ENCODE measurements at regions not wholly inside any gene's neighbourhood (a gene's known extent, or its start where the extent isn't known, plus 50 kb on each side); places are given as distances from the start of the nearest gene placed in this dataset.

DNA sequence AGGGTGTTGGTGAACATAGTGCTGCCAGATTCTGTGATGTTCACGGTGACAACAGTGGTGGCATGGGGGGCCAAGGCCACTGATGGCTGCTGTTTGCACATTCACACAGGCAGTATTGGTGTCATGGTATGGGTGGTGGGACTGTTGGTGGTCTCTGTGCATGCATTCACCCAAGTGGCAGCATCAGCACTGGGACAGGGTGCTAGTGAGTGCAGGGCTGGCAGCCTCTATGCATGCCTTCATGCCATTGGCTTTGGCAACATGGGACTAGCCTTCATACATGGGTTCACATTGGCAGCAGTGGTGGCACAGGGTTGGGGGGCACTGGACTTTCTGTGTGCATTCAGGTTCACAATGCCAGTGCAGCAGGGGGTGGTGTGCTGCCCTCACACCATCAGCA, 489.7 kb upstream of the FGF16 start:
- Histone ChIP-seq H3K4me3 (no peak overlapping the region), H3K4me1 (no peaks in the 10 kb centered on the region), H3K9me3 (no peaks in the 10 kb centered on the region), H3K27ac (no peak overlapping the region), H3K27me3 (no peaks in the 10 kb centered on the region), H3K36me3 (no peaks in the 10 kb centered on the region)
- intact Hi-C loops (cut with DNase I), result no loop called here
- DNase-seq (ENCODE audit: extremely low spot score in 2 of 2), result no peak
- TF ChIP-seq, protein P1, sequence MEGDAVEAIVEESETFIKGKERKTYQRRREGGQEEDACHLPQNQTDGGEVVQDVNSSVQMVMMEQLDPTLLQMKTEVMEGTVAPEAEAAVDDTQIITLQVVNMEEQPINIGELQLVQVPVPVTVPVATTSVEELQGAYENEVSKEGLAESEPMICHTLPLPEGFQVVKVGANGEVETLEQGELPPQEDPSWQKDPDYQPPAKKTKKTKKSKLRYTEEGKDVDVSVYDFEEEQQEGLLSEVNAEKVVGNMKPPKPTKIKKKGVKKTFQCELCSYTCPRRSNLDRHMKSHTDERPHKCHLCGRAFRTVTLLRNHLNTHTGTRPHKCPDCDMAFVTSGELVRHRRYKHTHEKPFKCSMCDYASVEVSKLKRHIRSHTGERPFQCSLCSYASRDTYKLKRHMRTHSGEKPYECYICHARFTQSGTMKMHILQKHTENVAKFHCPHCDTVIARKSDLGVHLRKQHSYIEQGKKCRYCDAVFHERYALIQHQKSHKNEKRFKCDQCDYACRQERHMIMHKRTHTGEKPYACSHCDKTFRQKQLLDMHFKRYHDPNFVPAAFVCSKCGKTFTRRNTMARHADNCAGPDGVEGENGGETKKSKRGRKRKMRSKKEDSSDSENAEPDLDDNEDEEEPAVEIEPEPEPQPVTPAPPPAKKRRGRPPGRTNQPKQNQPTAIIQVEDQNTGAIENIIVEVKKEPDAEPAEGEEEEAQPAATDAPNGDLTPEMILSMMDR (IDR thresholded peaks at IDR 0.05), result no peak
- TF ChIP-seq POLR2A (IDR thresholded peaks at IDR 0.05) (no peak), POLR2AphosphoS5 (IDR thresholded peaks at IDR 0.05; ENCODE audit: insufficient read depth in 1 of 2, low read depth in 1 of 2) (no peak)

- DNase-seq (ENCODE audit: extremely low spot score in 2 of 2), result no peak
- intact Hi-C loops (cut with DNase I), result no loop called here
Observed at GRCh38 chrX:76971393-76972376, 475.5 kb upstream of the FGF16 start.

DNA sequence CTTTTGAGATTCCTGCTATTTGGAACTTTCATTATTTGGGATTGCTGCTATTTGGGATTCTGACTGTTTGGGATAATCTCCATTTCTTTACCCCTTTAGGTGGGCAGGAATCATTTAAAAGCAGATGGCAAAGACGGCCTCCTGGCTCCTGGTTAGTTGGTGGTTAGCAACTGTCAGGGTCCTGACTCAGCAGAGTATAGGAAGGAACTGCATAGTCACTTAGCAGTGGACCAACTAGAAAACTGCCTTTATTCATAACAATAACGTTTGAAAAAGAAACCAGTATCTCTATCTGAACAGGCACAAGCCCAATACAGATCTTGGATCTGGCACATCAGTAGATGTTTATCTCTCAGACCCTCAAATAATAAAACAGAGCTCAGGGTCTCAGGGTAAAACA, 469.7 kb upstream of the FGF16 start:
- Histone ChIP-seq H3K4me1 (no peaks in the 10 kb centered on the region), H3K27me3 (no peaks in the 10 kb centered on the region), H3K27ac (no peak overlapping the region), H3K4me3 (no peak overlapping the region), H3K9me3 (no peaks in the 10 kb centered on the region), H3K36me3 (no peaks in the 10 kb centered on the region)
- intact Hi-C loops (cut with DNase I), result no loop called here
- TF ChIP-seq, protein P1 (IDR thresholded peaks at IDR 0.05), result no peak
- no peak for TF ChIP-seq POLR2AphosphoS5 (IDR thresholded peaks at IDR 0.05; ENCODE audit: insufficient read depth in 1 of 2, low read depth in 1 of 2)
- no peak for TF ChIP-seq POLR2A (IDR thresholded peaks at IDR 0.05)
- DNase-seq (ENCODE audit: extremely low spot score in 2 of 2), result no peak

More at GRCh38 chrX:76971393-76972376, 475.5 kb upstream of the FGF16 start:
- no peak overlapping the region for H3K27ac ChIP-seq
- H3K4me1 ChIP-seq, result no peaks in the 10 kb centered on the region
- H3K27me3 ChIP-seq, result no peaks in the 10 kb centered on the region
- H3K36me3 ChIP-seq, result no peaks in the 10 kb centered on the region
- H3K4me3 ChIP-seq, result no peak overlapping the region
- H3K9me3 ChIP-seq, result no peaks in the 10 kb centered on the region
- TF ChIP-seq POLR2AphosphoS5 (IDR thresholded peaks at IDR 0.05; ENCODE audit: insufficient read depth in 1 of 2, low read depth in 1 of 2), result no peak
- TF ChIP-seq, protein P1 (IDR thresholded peaks at IDR 0.05), result no peak
- TF ChIP-seq POLR2A (IDR thresholded peaks at IDR 0.05), result no peak

GRCh38 chrX:76987381-76987780, 459.8 kb upstream of the FGF16 start:
- no peak for DNase-seq (ENCODE audit: extremely low spot score in 2 of 2)
- H3K9me3 ChIP-seq, result no peaks in the 10 kb centered on the region
- intact Hi-C loops (cut with DNase I), result no loop called here
- H3K4me1 ChIP-seq, result no peaks in the 10 kb centered on the region
- H3K4me3 ChIP-seq, result no peak overlapping the region
- no peaks in the 10 kb centered on the region for H3K27me3 ChIP-seq
- no peaks in the 10 kb centered on the region for H3K36me3 ChIP-seq
- H3K27ac ChIP-seq, result no peak overlapping the region
- TF ChIP-seq POLR2A (IDR thresholded peaks at IDR 0.05), result no peak
- TF ChIP-seq POLR2AphosphoS5 (IDR thresholded peaks at IDR 0.05; ENCODE audit: insufficient read depth in 1 of 2, low read depth in 1 of 2), result no peak
- TF ChIP-seq, protein P1 (IDR thresholded peaks at IDR 0.05), result no peak

DNA sequence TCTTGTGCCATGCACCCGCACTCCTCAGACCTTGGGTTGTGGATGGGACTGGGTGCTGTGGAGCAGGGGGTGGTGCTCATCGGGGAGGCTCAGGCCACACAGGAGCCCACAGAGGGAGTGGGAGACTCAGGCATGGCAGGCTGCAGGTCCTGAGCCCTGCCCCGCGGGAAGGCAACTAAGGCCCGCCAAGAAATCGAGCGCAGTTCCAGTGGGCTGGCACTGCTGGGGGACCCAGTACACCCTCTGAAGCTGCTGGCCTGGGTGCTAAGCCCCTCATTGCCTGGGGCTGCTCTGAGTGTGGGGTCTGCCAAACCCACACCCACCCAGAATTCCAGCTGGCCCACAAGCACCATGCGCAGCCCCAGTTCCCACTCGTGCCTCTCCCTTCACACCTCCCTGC, 450.5 kb upstream of the FGF16 start:
- Histone ChIP-seq H3K4me3 (no peak overlapping the region), H3K36me3 (no peaks in the 10 kb centered on the region), H3K9me3 (no peaks in the 10 kb centered on the region), H3K4me1 (no peaks in the 10 kb centered on the region), H3K27ac (no peak overlapping the region), H3K27me3 (no peaks in the 10 kb centered on the region)
- intact Hi-C loops (cut with DNase I), result no loop called here
- no peak for TF ChIP-seq POLR2AphosphoS5 (IDR thresholded peaks at IDR 0.05; ENCODE audit: insufficient read depth in 1 of 2, low read depth in 1 of 2)
- TF ChIP-seq POLR2A (IDR thresholded peaks at IDR 0.05), result no peak
- TF ChIP-seq, protein P1 (IDR thresholded peaks at IDR 0.05), result no peak
- DNase-seq (ENCODE audit: extremely low spot score in 2 of 2), result no peak

Measured in vagina (tissue), 2 donors.